ENCODE measurements at regions not wholly inside any gene's neighbourhood (a gene's known extent, or its start where the extent isn't known, plus 50 kb on each side); places are given as distances from the start of the nearest gene placed in this dataset.

GRCh38 chr5:44641820-44642219, 166.9 kb upstream of the MRPS30 start:
- ChIA-PET CTCF (no interaction called here), POLR2A (no interaction called here)
- H3K27me3 ChIP-seq (replicated peaks in 2 of 5; ENCODE audit: control insufficient read depth in 4 of 5, insufficient read depth in 5 of 5, low read length in 4 of 5): no peaks in the 10 kb centered on the region
- H3K4me1 ChIP-seq (ENCODE audit: control extremely low read depth in 1 of 4, control insufficient read depth in 4 of 4, insufficient read depth in 4 of 4, low read length in 3 of 4): no peaks in the 10 kb centered on the region
- H3K27ac ChIP-seq (ENCODE audit: insufficient read depth in 1 of 2, low read depth in 1 of 2, low read length in 2 of 2, poor library complexity in 1 of 2, severe bottlenecking in 2 of 2): no peak overlapping the region
- WGBS (ENCODE audit: insufficient coverage): 89% methylated on average over 1 of the region's 2 CpGs
- DNase-seq: no peak
- no peak overlapping the region for H3K4me3 ChIP-seq (ENCODE audit: control insufficient read depth in 1 of 7, extremely low read depth in 1 of 7, insufficient read depth in 4 of 7, low read depth in 2 of 7, low read length in 6 of 7)
- H3K36me3 ChIP-seq (ENCODE audit: control insufficient read depth in 4 of 4, insufficient read depth in 4 of 4, low read length in 3 of 4): no peaks in the 10 kb centered on the region
- H3K9me3 ChIP-seq (ENCODE audit: control extremely low read depth in 1 of 5, control insufficient read depth in 4 of 5, insufficient read depth in 2 of 5, low read depth in 1 of 5, low read length in 4 of 5): no peaks in the 10 kb centered on the region

- no peaks in the 10 kb centered on the region for H3K27me3 ChIP-seq (replicated peaks in 2 of 5; ENCODE audit: control insufficient read depth in 4 of 5, insufficient read depth in 5 of 5, low read length in 4 of 5)
- WGBS (ENCODE audit: insufficient coverage): 97% methylated on average over 4 of the region's 5 CpGs
- no peak overlapping the region for H3K27ac ChIP-seq (ENCODE audit: insufficient read depth in 1 of 2, low read depth in 1 of 2, low read length in 2 of 2, poor library complexity in 1 of 2, severe bottlenecking in 2 of 2)
- no peaks in the 10 kb centered on the region for H3K36me3 ChIP-seq (ENCODE audit: control insufficient read depth in 4 of 4, insufficient read depth in 4 of 4, low read length in 3 of 4)
- H3K4me3 ChIP-seq (ENCODE audit: control insufficient read depth in 1 of 7, extremely low read depth in 1 of 7, insufficient read depth in 4 of 7, low read depth in 2 of 7, low read length in 6 of 7): no peak overlapping the region
- ChIA-PET CTCF (no interaction called here), POLR2A (no interaction called here)
- H3K4me1 ChIP-seq (ENCODE audit: control extremely low read depth in 1 of 4, control insufficient read depth in 4 of 4, insufficient read depth in 4 of 4, low read length in 3 of 4): no peaks in the 10 kb centered on the region
- H3K9me3 ChIP-seq (ENCODE audit: control extremely low read depth in 1 of 5, control insufficient read depth in 4 of 5, insufficient read depth in 2 of 5, low read depth in 1 of 5, low read length in 4 of 5): no peaks in the 10 kb centered on the region
- DNase-seq: no peak
These were observed 167.7 kb upstream of the MRPS30 start for GRCh38 chr5:44640945-44641456.

GRCh38 chr5:44637916-44638869, 170.6 kb upstream of the MRPS30 start:
- POLR2A ChIA-PET: no interaction called here
- 86% methylated on average over 8 of the region's 12 CpGs for WGBS (ENCODE audit: insufficient coverage)
- H3K4me1 ChIP-seq (ENCODE audit: control extremely low read depth in 1 of 4, control insufficient read depth in 4 of 4, insufficient read depth in 4 of 4, low read length in 3 of 4): no peaks in the 10 kb centered on the region
- no peaks in the 10 kb centered on the region for H3K9me3 ChIP-seq (ENCODE audit: control extremely low read depth in 1 of 5, control insufficient read depth in 4 of 5, insufficient read depth in 2 of 5, low read depth in 1 of 5, low read length in 4 of 5)
- H3K27ac ChIP-seq (ENCODE audit: insufficient read depth in 1 of 2, low read depth in 1 of 2, low read length in 2 of 2, poor library complexity in 1 of 2, severe bottlenecking in 2 of 2): no peak overlapping the region
- H3K4me3 ChIP-seq (ENCODE audit: control insufficient read depth in 1 of 7, extremely low read depth in 1 of 7, insufficient read depth in 4 of 7, low read depth in 2 of 7, low read length in 6 of 7): no peak overlapping the region
- no peak for DNase-seq
- CTCF ChIA-PET: no interaction called here
- H3K36me3 ChIP-seq (ENCODE audit: control insufficient read depth in 4 of 4, insufficient read depth in 4 of 4, low read length in 3 of 4): no peaks in the 10 kb centered on the region
- H3K27me3 ChIP-seq (replicated peaks in 2 of 5; ENCODE audit: control insufficient read depth in 4 of 5, insufficient read depth in 5 of 5, low read length in 4 of 5): no peaks in the 10 kb centered on the region

GRCh38 chr5:44632344-44632743, 176.4 kb upstream of the MRPS30 start:
- Histone ChIP-seq H3K9me3 (ENCODE audit: control extremely low read depth in 1 of 5, control insufficient read depth in 4 of 5, insufficient read depth in 2 of 5, low read depth in 1 of 5, low read length in 4 of 5) (no peaks in the 10 kb centered on the region), H3K36me3 (ENCODE audit: control insufficient read depth in 4 of 4, insufficient read depth in 4 of 4, low read length in 3 of 4) (no peaks in the 10 kb centered on the region), H3K4me1 (ENCODE audit: control extremely low read depth in 1 of 4, control insufficient read depth in 4 of 4, insufficient read depth in 4 of 4, low read length in 3 of 4) (no peaks in the 10 kb centered on the region), H3K27me3 (replicated peaks in 2 of 5; ENCODE audit: control insufficient read depth in 4 of 5, insufficient read depth in 5 of 5, low read length in 4 of 5) (no peaks in the 10 kb centered on the region), H3K27ac (ENCODE audit: insufficient read depth in 1 of 2, low read depth in 1 of 2, low read length in 2 of 2, poor library complexity in 1 of 2, severe bottlenecking in 2 of 2) (no peak overlapping the region), H3K4me3 (ENCODE audit: control insufficient read depth in 1 of 7, extremely low read depth in 1 of 7, insufficient read depth in 4 of 7, low read depth in 2 of 7, low read length in 6 of 7) (no peak overlapping the region)
- no peak for DNase-seq
- ChIA-PET CTCF (no interaction called here), POLR2A (no interaction called here)
- WGBS (ENCODE audit: insufficient coverage): no CpG with 5 or more reads among the region's 1 CpG

- H3K4me1 ChIP-seq (ENCODE audit: control extremely low read depth in 1 of 4, control insufficient read depth in 4 of 4, insufficient read depth in 4 of 4, low read length in 3 of 4): no peaks in the 10 kb centered on the region
- H3K9me3 ChIP-seq (ENCODE audit: control extremely low read depth in 1 of 5, control insufficient read depth in 4 of 5, insufficient read depth in 2 of 5, low read depth in 1 of 5, low read length in 4 of 5): no peaks in the 10 kb centered on the region
- no peaks in the 10 kb centered on the region for H3K36me3 ChIP-seq (ENCODE audit: control insufficient read depth in 4 of 4, insufficient read depth in 4 of 4, low read length in 3 of 4)
- DNase-seq: no peak
- H3K27ac ChIP-seq (ENCODE audit: insufficient read depth in 1 of 2, low read depth in 1 of 2, low read length in 2 of 2, poor library complexity in 1 of 2, severe bottlenecking in 2 of 2): no peak overlapping the region
- no peaks in the 10 kb centered on the region for H3K27me3 ChIP-seq (replicated peaks in 2 of 5; ENCODE audit: control insufficient read depth in 4 of 5, insufficient read depth in 5 of 5, low read length in 4 of 5)
- no peak overlapping the region for H3K4me3 ChIP-seq (ENCODE audit: control insufficient read depth in 1 of 7, extremely low read depth in 1 of 7, insufficient read depth in 4 of 7, low read depth in 2 of 7, low read length in 6 of 7)
- ChIA-PET POLR2A (no interaction called here), CTCF (no interaction called here)
These were observed 181.9 kb upstream of the MRPS30 start for GRCh38 chr5:44626846-44627245.

- WGBS (ENCODE audit: insufficient coverage): no CpG with 5 or more reads among the region's 4 CpGs
- Histone ChIP-seq H3K27ac (ENCODE audit: insufficient read depth in 1 of 2, low read depth in 1 of 2, low read length in 2 of 2, poor library complexity in 1 of 2, severe bottlenecking in 2 of 2) (no peak overlapping the region), H3K9me3 (ENCODE audit: control extremely low read depth in 1 of 5, control insufficient read depth in 4 of 5, insufficient read depth in 2 of 5, low read depth in 1 of 5, low read length in 4 of 5) (no peaks in the 10 kb centered on the region), H3K27me3 (replicated peaks in 2 of 5; ENCODE audit: control insufficient read depth in 4 of 5, insufficient read depth in 5 of 5, low read length in 4 of 5) (no peaks in the 10 kb centered on the region), H3K4me1 (ENCODE audit: control extremely low read depth in 1 of 4, control insufficient read depth in 4 of 4, insufficient read depth in 4 of 4, low read length in 3 of 4) (no peaks in the 10 kb centered on the region), H3K36me3 (ENCODE audit: control insufficient read depth in 4 of 4, insufficient read depth in 4 of 4, low read length in 3 of 4) (no peaks in the 10 kb centered on the region), H3K4me3 (ENCODE audit: control insufficient read depth in 1 of 7, extremely low read depth in 1 of 7, insufficient read depth in 4 of 7, low read depth in 2 of 7, low read length in 6 of 7) (no peak overlapping the region)
- ChIA-PET CTCF (no interaction called here), POLR2A (no interaction called here)
- no peak for DNase-seq
These were observed 186.4 kb upstream of the MRPS30 start for GRCh38 chr5:44622331-44622730.

GRCh38 chr5:44619875-44620610, 188.7 kb upstream of the MRPS30 start:
- no peaks in the 10 kb centered on the region for H3K36me3 ChIP-seq (ENCODE audit: control insufficient read depth in 4 of 4, insufficient read depth in 4 of 4, low read length in 3 of 4)
- POLR2A ChIA-PET: no interaction called here
- CTCF ChIA-PET: no interaction called here
- no peaks in the 10 kb centered on the region for H3K9me3 ChIP-seq (ENCODE audit: control extremely low read depth in 1 of 5, control insufficient read depth in 4 of 5, insufficient read depth in 2 of 5, low read depth in 1 of 5, low read length in 4 of 5)
- H3K27me3 ChIP-seq (replicated peaks in 2 of 5; ENCODE audit: control insufficient read depth in 4 of 5, insufficient read depth in 5 of 5, low read length in 4 of 5): no peaks in the 10 kb centered on the region
- DNase-seq: no peak
- H3K4me3 ChIP-seq (ENCODE audit: control insufficient read depth in 1 of 7, extremely low read depth in 1 of 7, insufficient read depth in 4 of 7, low read depth in 2 of 7, low read length in 6 of 7): no peak overlapping the region
- H3K4me1 ChIP-seq (ENCODE audit: control extremely low read depth in 1 of 4, control insufficient read depth in 4 of 4, insufficient read depth in 4 of 4, low read length in 3 of 4): no peaks in the 10 kb centered on the region
- no CpG with 5 or more reads among the region's 3 CpGs for WGBS (ENCODE audit: insufficient coverage)
- no peak overlapping the region for H3K27ac ChIP-seq (ENCODE audit: insufficient read depth in 1 of 2, low read depth in 1 of 2, low read length in 2 of 2, poor library complexity in 1 of 2, severe bottlenecking in 2 of 2)
